ENCODE measurements at regions not wholly inside any gene's neighbourhood (a gene's known extent, or its start where the extent isn't known, plus 50 kb on each side); places are given as distances from the start of the nearest gene placed in this dataset.

DNA sequence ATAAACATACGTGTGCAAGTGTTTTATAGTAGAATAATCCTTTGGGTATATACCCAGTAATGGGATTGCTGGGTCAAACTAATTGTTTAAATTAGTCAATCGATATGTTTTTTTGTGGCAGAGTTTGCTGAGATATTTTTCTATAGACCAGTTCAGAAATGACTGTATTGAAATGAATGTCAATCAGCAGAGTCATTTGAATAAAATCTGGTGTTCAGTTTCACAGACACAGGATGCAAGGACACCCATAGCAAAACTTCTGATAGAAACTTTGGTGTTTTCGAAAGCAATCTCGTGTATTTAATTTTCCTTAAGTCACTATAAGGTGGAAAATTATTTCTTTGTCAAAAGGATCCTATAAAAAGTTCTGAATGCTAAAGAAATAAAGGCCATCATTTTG is 434.4 kb downstream of the RAP2B start:
- no peak for DNase-seq (ENCODE audit: low read depth in 2 of 2, low spot score in 1 of 2)

DNA sequence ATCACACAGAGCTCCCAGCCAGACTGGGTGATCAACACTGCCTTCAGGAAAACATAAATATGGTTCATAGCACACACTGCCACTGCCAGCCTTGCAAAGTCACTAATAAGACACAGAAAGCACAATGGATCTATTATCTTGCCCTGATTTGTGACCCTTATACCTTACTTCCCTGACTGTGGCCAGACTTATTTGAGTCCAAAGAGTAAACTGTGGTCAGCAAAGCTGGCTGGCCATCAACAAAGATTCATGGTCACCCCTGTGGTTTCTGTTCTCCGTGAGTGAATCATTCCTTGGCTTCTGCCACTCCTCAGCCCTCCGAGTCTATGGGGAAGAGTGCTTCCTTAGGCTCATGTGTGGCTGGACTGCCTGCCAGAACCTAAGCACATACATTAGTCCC is 437.7 kb downstream of the RAP2B start:
- DNase-seq (ENCODE audit: low read depth in 2 of 2, low spot score in 1 of 2) = no peak

GRCh38 chr3:153600896-153601295 is 438.9 kb downstream of the RAP2B start:
- no peak for DNase-seq (ENCODE audit: low read depth in 2 of 2, low spot score in 1 of 2)

GRCh38 chr3:153601374-153601853 is 439.4 kb downstream of the RAP2B start:
- no peak for DNase-seq (ENCODE audit: low read depth in 2 of 2, low spot score in 1 of 2)

- DNase-seq (ENCODE audit: low read depth in 2 of 2, low spot score in 1 of 2) = no peak
These were observed 440.8 kb downstream of the RAP2B start for GRCh38 chr3:153602801-153603200.

GRCh38 chr3:153614140-153614539 is 452.1 kb downstream of the RAP2B start:
- DNase-seq (ENCODE audit: low read depth in 2 of 2, low spot score in 1 of 2) = no peak

DNA sequence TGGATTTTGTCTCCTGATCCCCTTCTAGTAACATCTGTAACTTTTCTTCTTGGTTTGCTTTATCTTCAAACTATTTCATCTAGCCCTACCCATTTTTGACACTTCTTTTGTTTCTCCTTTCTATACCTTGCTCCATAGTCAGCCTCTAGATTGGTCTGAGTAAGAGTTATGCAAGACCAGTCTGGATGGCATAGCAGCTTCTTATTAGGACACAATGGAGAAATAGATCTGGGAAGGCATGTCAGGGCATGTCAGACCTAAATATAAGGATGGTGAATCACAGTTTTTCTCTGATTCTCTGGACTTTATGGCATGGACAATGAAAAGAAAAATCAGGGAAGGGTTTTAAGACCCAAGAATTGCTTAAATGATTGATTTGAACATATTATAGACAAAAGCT is 452.5 kb downstream of the RAP2B start:
- no peak for DNase-seq (ENCODE audit: low read depth in 2 of 2, low spot score in 1 of 2)

GRCh38 chr3:153615863-153616262 is 453.8 kb downstream of the RAP2B start:
- DNase-seq (ENCODE audit: low read depth in 2 of 2, low spot score in 1 of 2) = no peak

GRCh38 chr3:153617463-153617862 is 455.4 kb downstream of the RAP2B start:
- DNase-seq (ENCODE audit: low read depth in 2 of 2, low spot score in 1 of 2) = no peak

- no peak for DNase-seq (ENCODE audit: low read depth in 2 of 2, low spot score in 1 of 2)
These were observed 456.1 kb downstream of the RAP2B start for GRCh38 chr3:153618176-153618575.

GRCh38 chr3:153619268-153619667 is 457.2 kb downstream of the RAP2B start:
- DNase-seq (ENCODE audit: low read depth in 2 of 2, low spot score in 1 of 2) = no peak

GRCh38 chr3:153621953-153622352 is 459.9 kb downstream of the RAP2B start:
- DNase-seq (ENCODE audit: low read depth in 2 of 2, low spot score in 1 of 2) = no peak

GRCh38 chr3:153623834-153624233 is 461.8 kb downstream of the RAP2B start:
- no peak for DNase-seq (ENCODE audit: low read depth in 2 of 2, low spot score in 1 of 2)

GRCh38 chr3:153624310-153625030 is 462.4 kb downstream of the RAP2B start:
- no peak for DNase-seq (ENCODE audit: low read depth in 2 of 2, low spot score in 1 of 2)

DNA sequence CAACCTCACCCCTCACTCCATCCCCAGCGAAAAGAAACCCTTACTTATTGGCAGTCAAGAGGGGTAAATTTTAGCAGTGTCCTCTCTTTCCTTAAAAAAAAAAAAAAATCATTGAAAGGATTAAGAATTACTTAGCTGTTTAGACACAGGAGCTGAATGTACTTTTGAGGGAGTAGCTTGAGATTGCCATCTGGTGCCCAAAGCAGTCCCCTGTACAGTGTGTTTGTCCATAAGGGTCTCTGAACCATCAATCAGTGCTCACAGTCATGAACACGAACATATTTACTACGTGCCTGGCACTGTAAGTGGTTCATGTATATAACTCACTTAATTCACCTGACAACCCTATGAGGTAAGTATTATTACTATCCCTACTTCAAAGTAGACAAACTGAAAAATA is 463.5 kb downstream of the RAP2B start:
- DNase-seq (ENCODE audit: low read depth in 2 of 2, low spot score in 1 of 2) = no peak

GRCh38 chr3:153626158-153626557 is 464.1 kb downstream of the RAP2B start:
- no peak for DNase-seq (ENCODE audit: low read depth in 2 of 2, low spot score in 1 of 2)

GRCh38 chr3:153628591-153628990 is 466.6 kb downstream of the RAP2B start:
- DNase-seq (ENCODE audit: low read depth in 2 of 2, low spot score in 1 of 2) = no peak

DNA sequence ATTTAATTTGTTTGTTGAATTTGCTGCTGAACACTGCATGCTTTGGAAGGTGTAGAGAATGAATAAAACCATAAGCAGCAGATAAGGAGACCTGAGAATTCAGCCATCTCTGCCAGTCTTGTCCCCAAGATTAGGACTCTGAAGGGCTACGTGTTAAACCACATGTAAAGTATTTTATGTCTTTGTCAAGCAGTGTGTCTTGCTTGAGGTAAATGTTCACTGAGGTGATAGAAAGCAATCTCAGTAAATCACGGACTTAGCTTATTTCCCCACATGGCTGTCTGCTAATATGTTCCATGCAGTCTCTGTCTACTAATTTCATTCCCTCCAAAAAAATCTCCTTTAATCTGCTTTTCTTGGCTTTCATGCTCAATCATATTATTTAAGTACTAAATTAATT is 467.1 kb downstream of the RAP2B start:
- DNase-seq (ENCODE audit: low read depth in 2 of 2, low spot score in 1 of 2) = no peak

DNA sequence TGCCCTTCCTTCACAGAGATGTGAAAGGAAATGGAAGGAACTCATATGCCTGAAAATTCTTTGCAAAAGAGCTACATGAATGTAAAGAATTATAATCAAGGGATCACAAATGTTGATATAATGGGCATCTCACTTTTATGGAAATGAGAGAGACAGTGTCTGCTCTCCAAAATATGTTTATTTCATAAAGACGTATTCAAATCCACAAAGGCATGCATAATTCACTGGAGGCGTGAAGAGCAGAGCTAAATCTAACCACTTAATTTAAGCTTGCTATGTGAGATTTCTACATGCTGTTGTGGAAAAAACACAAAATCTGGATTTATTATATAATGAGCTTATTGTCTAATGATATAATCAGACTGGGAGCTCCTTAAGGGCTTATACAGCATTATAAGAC is 469.1 kb downstream of the RAP2B start:
- no peak for DNase-seq (ENCODE audit: low read depth in 2 of 2, low spot score in 1 of 2)

DNA sequence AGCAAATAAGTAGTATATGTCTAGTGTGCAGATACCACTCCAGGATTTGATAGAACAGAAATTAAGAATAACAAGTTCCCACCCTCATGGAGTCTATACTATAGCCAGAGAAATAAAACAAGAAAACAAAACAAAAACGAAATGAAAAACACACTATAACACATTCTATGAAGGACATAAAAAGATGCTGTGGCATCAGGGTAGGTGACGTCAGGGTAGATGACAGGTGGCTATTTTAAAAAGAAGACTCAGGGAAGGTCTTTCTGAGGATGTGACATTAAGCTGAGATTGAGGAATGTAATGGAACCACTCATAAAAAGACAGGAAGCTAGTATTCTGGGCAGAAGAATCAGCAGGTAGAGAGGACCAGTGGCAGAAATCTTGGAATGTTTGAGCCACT is 469.6 kb downstream of the RAP2B start:
- DNase-seq (ENCODE audit: low read depth in 2 of 2, low spot score in 1 of 2) = no peak

DNA sequence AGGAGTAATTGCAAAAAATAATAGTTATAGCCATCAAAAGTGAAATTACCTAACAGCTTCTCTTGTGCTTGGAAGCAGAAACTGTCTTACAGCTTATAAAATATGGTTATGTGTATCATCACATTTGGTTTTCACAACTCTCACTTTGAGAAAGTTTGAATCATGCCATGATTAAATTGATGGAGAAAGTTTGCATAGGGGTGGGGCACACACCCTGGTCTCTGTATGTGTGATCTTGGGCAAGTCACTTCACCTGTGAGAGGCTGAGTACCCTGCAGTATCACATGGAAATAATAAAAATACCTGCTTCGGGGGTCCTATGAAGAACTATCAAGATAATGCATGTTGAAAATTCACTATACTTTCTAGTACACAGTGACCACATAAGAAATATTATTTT is 471.4 kb downstream of the RAP2B start:
- no peak for DNase-seq (ENCODE audit: low read depth in 2 of 2, low spot score in 1 of 2)

- no peak for DNase-seq (ENCODE audit: low read depth in 2 of 2, low spot score in 1 of 2)
These were observed 472.7 kb downstream of the RAP2B start for GRCh38 chr3:153634683-153635082.

DNA sequence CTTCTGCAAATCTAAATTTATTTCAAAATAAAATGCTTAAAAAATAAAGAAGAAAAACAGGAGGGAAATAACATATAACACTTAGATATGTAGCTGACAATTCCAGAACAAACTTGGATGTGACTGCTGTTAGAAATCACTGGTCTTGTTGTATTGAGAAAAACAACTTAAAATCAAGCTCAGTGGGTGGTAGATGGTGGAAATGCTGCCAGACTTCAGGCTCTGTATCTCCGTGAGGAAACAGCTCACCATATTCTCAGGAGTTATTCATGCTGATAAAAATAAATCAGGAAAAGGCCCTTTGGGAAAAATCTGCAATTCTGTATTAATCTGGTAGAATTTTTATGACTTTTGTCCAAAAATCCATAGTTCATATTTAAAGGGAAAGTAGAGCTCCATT is 477.6 kb downstream of the RAP2B start:
- DNase-seq (ENCODE audit: low read depth in 2 of 2, low spot score in 1 of 2) = no peak

Measured in stimulated activated CD8-positive, alpha-beta memory T cell treated with anti-CD3 and anti-CD28 coated beads, Interleukin-4, amount 100 ng/mL, for 4 hours (primary cell).